Transverse colon (tissue), 4 donors: ENCODE measurements at regions not wholly inside any gene's neighbourhood (a gene's known extent, or its start where the extent isn't known, plus 50 kb on each side); places are given as distances from the start of the nearest gene placed in this dataset.
"Not testable (repeated sequence)": the region's sequence is repeated elsewhere in the genome, so short reads cannot be mapped to it uniquely, and the experiment has no call there.

Source experiments
- EP300 ChIP-seq: sonication (generic); formaldehyde crosslinking; IDR thresholded peaks from one replicate; pipeline ENCODE4 v1.6.1; 2017; ENCODE audit warnings: antibody characterized with exemption, low read depth
- POLR2A ChIP-seq: fragments of 450-650 bp; IDR thresholded peaks from one replicate; pipeline ENCODE4 v1.6.1; 2016; ENCODE audit warnings: antibody characterized with exemption, mild to moderate bottlenecking, moderate library complexity
- POLR2AphosphoS5 ChIP-seq, 3 donors: sonication (generic); formaldehyde crosslinking; IDR thresholded peaks; one replicate each; pipeline ENCODE4 v1.6.1; 2016; ENCODE audit warnings: antibody characterized with exemption in 3 of 3
- TF ChIP-seq, protein P1 (sequence below), 5 experiments: fragments of 200-600 bp in 3 of 5; fragments of 450-650 bp in 2 of 5; sonication (generic) in 3 of 5; IDR thresholded peaks; 1 replicate in 2 of 5; 2 replicates in 3 of 5; pipeline ENCODE4 v1.5.1; 2016 to 2017; ENCODE audit warnings: antibody characterized with exemption in 5 of 5, inconsistent platforms in 3 of 5, mild to moderate bottlenecking in 2 of 5, moderate library complexity in 1 of 5

- not testable (repeated sequence) for TF ChIP-seq POLR2A; POLR2AphosphoS5 (IDR thresholded peaks at IDR 0.05); EP300
- TF ChIP-seq, protein P1, sequence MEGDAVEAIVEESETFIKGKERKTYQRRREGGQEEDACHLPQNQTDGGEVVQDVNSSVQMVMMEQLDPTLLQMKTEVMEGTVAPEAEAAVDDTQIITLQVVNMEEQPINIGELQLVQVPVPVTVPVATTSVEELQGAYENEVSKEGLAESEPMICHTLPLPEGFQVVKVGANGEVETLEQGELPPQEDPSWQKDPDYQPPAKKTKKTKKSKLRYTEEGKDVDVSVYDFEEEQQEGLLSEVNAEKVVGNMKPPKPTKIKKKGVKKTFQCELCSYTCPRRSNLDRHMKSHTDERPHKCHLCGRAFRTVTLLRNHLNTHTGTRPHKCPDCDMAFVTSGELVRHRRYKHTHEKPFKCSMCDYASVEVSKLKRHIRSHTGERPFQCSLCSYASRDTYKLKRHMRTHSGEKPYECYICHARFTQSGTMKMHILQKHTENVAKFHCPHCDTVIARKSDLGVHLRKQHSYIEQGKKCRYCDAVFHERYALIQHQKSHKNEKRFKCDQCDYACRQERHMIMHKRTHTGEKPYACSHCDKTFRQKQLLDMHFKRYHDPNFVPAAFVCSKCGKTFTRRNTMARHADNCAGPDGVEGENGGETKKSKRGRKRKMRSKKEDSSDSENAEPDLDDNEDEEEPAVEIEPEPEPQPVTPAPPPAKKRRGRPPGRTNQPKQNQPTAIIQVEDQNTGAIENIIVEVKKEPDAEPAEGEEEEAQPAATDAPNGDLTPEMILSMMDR (IDR thresholded peaks at IDR 0.05) = not testable (repeated sequence)
Observed at GRCh38 chr9:93748827-93749226, 172.4 kb downstream of the PHF2 start.
